H1 (cell line): ENCODE measurements at regions not wholly inside any gene's neighbourhood (a gene's known extent, or its start where the extent isn't known, plus 50 kb on each side); places are given as distances from the start of the nearest gene placed in this dataset.

Source experiments
- CHD2 ChIP-seq: IDR thresholded peaks from 2 replicates; pipeline ENCODE4 v1.6.1; 2012; ENCODE audit warnings: low read length, improper control_type of control experiment
- SRF ChIP-seq: IDR thresholded peaks from 2 replicates; pipeline ENCODE4 v1.6.1; 2011; ENCODE audit warnings: mild to moderate bottlenecking, low read depth, low read length, moderate library complexity

DNA sequence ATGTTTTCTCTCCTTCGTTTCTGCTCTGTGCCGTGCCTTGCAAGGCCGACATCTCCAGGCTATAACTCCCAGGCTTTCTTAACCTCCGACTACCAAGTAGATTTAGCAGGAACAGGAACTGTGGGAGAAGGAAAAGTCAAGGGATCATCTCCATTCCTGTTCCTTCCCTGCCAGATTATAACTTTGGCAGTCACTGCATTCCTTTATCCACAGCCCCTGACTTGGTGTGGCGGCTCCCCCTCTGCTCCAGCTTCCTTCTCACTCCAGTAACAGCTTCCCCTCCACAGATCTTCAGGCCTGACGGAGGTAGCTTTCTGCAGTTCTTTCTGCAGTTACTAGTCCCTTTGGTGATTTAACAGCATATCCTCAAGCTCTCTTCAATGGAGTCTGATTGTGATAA lies 234.6 kb upstream of the MON1B start:
- no peak for TF ChIP-seq SRF
- TF ChIP-seq CHD2 = no peak
